ENCODE measurements at regions not wholly inside any gene's neighbourhood (a gene's known extent, or its start where the extent isn't known, plus 50 kb on each side); places are given as distances from the start of the nearest gene placed in this dataset.

GRCh38 chr1:221170171-221170570, 290.9 kb downstream of the HLX start:
- TF ChIP-seq GATA2 (IDR thresholded peaks at IDR 0.05; ENCODE audit: low read depth, low read length) = no peak
- TF ChIP-seq GATA3 (IDR thresholded peaks at IDR 0.05; ENCODE audit: low read depth, low read length) = no peak

DNA sequence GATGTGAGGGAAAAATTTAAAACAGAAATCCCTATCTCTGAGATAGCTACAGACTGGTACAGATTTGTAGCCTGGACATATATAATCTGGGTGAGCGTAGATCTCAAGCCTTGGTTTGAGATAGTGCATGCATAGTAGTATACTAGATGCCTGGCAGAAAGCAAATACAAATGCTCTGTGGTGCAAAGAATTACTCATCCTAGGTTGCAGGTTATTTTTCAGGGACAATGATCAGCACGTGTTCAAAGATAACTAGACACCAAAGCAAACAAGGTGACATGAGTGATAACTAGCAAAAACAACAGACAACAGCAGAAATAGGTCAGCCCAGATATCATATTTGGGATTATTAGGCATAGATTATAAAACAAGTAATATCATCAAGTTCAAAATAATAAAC, 292.5 kb downstream of the HLX start:
- TF ChIP-seq GATA3 (IDR thresholded peaks at IDR 0.05; ENCODE audit: low read depth, low read length) (no peak), GATA2 (IDR thresholded peaks at IDR 0.05; ENCODE audit: low read depth, low read length) (no peak)

GRCh38 chr1:221172841-221173240, 293.6 kb downstream of the HLX start:
- TF ChIP-seq GATA2 (IDR thresholded peaks at IDR 0.05; ENCODE audit: low read depth, low read length) (no peak), GATA3 (IDR thresholded peaks at IDR 0.05; ENCODE audit: low read depth, low read length) (no peak)

DNA sequence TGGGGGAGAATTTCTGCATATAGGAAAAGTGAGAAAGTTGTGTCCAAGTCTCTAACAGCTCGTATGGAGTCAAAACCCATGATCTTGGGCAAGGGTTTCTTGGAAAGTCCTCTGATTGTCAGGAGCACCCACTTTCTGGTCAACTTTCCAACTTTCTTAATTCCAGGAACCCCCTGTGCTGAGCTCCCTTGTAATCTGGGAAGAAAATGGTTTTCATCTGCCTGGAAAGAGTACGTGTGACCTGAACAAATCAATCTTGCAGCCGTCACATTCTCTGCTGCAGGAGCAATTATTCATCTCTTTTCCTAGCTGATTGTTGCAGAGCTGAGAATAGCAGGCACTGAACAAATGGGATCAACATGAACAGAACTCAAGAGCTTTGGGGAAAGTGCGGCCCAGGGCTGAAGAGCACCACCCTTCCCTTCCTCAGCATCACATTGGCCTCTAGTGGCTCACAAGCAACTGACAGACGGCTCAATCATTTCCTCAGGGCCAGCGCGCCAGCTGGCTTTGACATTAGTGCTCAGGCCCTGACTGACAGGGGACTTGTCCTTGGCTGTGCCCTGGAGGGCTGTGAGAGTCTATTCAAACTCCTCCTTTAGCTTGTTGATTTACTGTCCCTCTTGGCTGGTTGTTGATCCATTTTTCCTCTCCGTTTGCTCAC, 295.2 kb downstream of the HLX start:
- no peak for TF ChIP-seq GATA2 (IDR thresholded peaks at IDR 0.05; ENCODE audit: low read depth, low read length)
- TF ChIP-seq GATA3 (IDR thresholded peaks at IDR 0.05; ENCODE audit: low read depth, low read length) = no peak

- TF ChIP-seq GATA2 (IDR thresholded peaks at IDR 0.05; ENCODE audit: low read depth, low read length) (no peak), GATA3 (IDR thresholded peaks at IDR 0.05; ENCODE audit: low read depth, low read length) (no peak)
These were observed 296.0 kb downstream of the HLX start for GRCh38 chr1:221175249-221175648.

GRCh38 chr1:221180704-221181368, 301.6 kb downstream of the HLX start:
- TF ChIP-seq GATA3 (IDR thresholded peaks at IDR 0.05; ENCODE audit: low read depth, low read length) (no peak), GATA2 (IDR thresholded peaks at IDR 0.05; ENCODE audit: low read depth, low read length) (no peak)

GRCh38 chr1:221182791-221183533, 303.7 kb downstream of the HLX start:
- TF ChIP-seq GATA2 (IDR thresholded peaks at IDR 0.05; ENCODE audit: low read depth, low read length) = no peak
- no peak for TF ChIP-seq GATA3 (IDR thresholded peaks at IDR 0.05; ENCODE audit: low read depth, low read length)

DNA sequence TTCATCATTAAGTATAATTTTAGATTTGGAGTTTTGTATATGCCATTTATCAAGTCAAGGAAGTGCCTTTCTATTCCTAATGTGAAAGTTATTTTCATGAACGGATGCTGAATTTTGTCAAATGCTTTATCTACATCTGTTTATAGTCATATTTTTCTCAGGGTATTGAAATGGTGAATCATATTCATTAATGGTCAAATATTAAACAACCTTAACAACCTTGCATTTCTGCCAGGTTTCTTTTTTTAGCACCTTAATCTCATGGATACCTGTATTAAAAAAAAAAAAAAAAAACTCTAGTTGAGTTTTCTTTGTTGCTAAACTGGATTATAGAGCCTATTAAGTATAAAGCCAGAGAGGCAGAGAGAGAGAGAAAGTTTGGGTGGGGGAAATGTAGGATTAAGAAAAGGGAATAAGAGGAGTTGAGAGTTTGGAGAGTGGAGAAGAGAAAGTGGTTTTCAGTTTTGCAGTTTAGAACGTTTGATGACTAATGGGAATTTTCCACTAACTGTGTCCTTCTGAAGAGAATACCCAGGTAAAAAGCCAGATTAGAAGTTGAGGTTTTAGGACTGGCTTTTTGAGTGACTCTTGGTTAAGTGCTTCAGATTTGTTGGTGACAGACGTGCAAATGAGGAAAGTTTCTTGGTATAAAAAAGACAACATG, 305.0 kb downstream of the HLX start:
- TF ChIP-seq GATA3 (IDR thresholded peaks at IDR 0.05; ENCODE audit: low read depth, low read length) (no peak), GATA2 (IDR thresholded peaks at IDR 0.05; ENCODE audit: low read depth, low read length) (no peak)

DNA sequence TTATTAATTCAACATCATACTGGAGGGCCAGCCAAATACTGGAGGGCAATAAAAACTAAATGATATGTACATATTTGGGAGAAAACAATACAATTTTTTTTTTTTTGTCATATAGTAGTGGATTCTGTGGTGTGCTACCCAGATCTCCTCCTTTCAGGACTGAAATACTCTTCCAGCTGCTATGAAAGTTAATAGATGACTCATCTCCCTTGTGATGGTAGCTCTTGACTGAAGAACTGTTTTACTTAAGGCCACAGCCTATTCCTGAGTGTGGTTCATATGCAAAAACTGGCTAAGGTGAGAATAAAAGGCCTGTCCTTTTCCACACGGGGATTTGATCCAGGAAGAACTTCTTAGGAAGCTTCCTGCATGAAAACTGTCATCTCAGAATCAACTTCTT, 307.9 kb downstream of the HLX start:
- TF ChIP-seq GATA3 (IDR thresholded peaks at IDR 0.05; ENCODE audit: low read depth, low read length) = no peak
- TF ChIP-seq GATA2 (IDR thresholded peaks at IDR 0.05; ENCODE audit: low read depth, low read length) = no peak

- TF ChIP-seq GATA2 (IDR thresholded peaks at IDR 0.05; ENCODE audit: low read depth, low read length) (no peak), GATA3 (IDR thresholded peaks at IDR 0.05; ENCODE audit: low read depth, low read length) (no peak)
These were observed 309.2 kb downstream of the HLX start for GRCh38 chr1:221188458-221188857.

DNA sequence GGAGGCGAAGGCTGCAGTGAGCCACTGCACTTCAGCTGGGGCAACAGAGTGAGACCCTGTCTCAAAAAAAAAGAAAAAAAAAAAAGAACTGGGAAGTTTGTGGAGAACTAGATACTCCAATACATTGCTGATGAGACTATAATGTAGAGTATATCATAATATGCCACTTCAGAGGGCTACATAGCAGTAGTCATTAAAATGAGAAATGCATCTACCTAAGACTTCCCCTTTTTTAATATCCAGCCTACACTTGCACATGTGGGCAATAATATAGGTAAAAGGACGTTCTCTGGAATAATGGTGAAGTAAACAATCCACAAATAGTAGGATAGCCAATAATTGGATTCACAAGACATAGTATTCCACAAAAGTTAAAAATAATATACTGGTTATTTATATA, 311.0 kb downstream of the HLX start:
- TF ChIP-seq GATA3 (IDR thresholded peaks at IDR 0.05; ENCODE audit: low read depth, low read length) (no peak), GATA2 (IDR thresholded peaks at IDR 0.05; ENCODE audit: low read depth, low read length) (no peak)

- TF ChIP-seq GATA2 (IDR thresholded peaks at IDR 0.05; ENCODE audit: low read depth, low read length) = no peak
- no peak for TF ChIP-seq GATA3 (IDR thresholded peaks at IDR 0.05; ENCODE audit: low read depth, low read length)
These were observed 312.8 kb downstream of the HLX start for GRCh38 chr1:221192055-221192454.

DNA sequence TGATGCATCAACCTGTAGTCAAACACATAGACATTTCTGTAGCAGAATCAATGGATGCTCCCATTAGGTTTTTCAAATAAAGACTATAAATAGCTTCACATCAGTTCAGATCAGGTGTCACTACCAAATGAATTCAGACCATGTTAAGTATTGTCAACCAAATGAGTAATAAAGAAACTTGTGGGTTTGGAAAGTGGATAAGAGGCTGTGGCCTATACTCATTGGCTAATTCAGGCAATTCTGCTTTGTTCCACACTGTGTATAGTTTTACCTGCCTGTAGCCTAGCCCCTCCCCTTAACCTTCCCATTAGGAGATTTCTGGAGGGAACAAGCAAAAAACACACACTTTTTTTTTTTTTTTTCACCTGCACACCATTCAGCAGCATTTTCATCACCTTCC, 321.2 kb downstream of the HLX start:
- TF ChIP-seq GATA2 (IDR thresholded peaks at IDR 0.05; ENCODE audit: low read depth, low read length) (no peak), GATA3 (IDR thresholded peaks at IDR 0.05; ENCODE audit: low read depth, low read length) (no peak)

DNA sequence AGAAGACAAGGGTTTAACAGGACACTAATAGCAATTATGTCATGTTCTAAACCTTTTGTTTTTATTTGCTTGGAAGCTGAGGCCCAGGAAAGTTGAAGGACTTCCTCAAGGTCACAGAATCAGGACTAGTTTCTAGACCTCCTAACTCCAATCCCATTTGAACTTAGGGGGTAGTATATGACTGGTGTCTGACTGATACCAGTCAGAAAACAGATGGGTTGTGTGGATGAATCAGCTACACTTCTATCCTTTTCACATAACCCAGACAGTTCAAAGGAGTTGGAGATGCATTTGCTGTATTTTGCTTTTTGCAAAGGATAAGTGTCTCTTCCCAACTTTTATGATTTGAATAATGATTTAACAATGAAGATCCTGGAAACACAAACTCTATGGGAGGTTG, 322.5 kb downstream of the HLX start:
- TF ChIP-seq GATA3 (IDR thresholded peaks at IDR 0.05; ENCODE audit: low read depth, low read length) (no peak), GATA2 (IDR thresholded peaks at IDR 0.05; ENCODE audit: low read depth, low read length) (no peak)

Measured in SH-SY5Y (cell line).